Mucosa of rectum (tissue), 2 donors: ENCODE measurements at regions not wholly inside any gene's neighbourhood (a gene's known extent, or its start where the extent isn't known, plus 50 kb on each side); places are given as distances from the start of the nearest gene placed in this dataset.
"Not testable (repeated sequence)": the region's sequence is repeated elsewhere in the genome, so short reads cannot be mapped to it uniquely, and the experiment has no call there.

Experiments
- H3K27ac ChIP-seq, 2 donors: one replicate each; pipeline ENCODE4 v1.7.0; 2013; ENCODE audit warnings: inconsistent platforms in 2 of 2, low read depth in 2 of 2, low read length in 2 of 2
- H3K27me3 ChIP-seq, 2 donors: one replicate each; pipeline ENCODE4 v1.7.0; 2013; ENCODE audit warnings: low read length in 2 of 2; ENCODE audit not compliant: control insufficient read depth in 2 of 2, insufficient read depth in 2 of 2
- H3K36me3 ChIP-seq, 2 donors: one replicate each; pipeline ENCODE4 v1.7.0; 2013; ENCODE audit warnings: low read length in 2 of 2; ENCODE audit not compliant: control insufficient read depth in 2 of 2, insufficient read depth in 2 of 2
- H3K4me1 ChIP-seq, 2 donors: one replicate each; pipeline ENCODE4 v1.7.0; 2013; ENCODE audit warnings: low read length in 2 of 2, mild to moderate bottlenecking in 1 of 2; ENCODE audit not compliant: control insufficient read depth in 2 of 2, insufficient read depth in 2 of 2
- H3K4me3 ChIP-seq, 2 donors: one replicate each; pipeline ENCODE4 v1.7.0; 2013; ENCODE audit warnings: low read length in 2 of 2
- H3K9ac ChIP-seq, 2 donors: one replicate each; pipeline ENCODE4 v1.7.0; 2013; ENCODE audit warnings: low read length in 2 of 2, low read depth in 1 of 2, mild to moderate bottlenecking in 1 of 2
- H3K9me3 ChIP-seq, 2 donors: one replicate each; pipeline ENCODE4 v1.7.0; 2013; ENCODE audit warnings: low read length in 2 of 2; ENCODE audit not compliant: control insufficient read depth in 2 of 2
- donor health status: healthy.
- donor health status: Normal muscosa, but diverticular disease.

DNA sequence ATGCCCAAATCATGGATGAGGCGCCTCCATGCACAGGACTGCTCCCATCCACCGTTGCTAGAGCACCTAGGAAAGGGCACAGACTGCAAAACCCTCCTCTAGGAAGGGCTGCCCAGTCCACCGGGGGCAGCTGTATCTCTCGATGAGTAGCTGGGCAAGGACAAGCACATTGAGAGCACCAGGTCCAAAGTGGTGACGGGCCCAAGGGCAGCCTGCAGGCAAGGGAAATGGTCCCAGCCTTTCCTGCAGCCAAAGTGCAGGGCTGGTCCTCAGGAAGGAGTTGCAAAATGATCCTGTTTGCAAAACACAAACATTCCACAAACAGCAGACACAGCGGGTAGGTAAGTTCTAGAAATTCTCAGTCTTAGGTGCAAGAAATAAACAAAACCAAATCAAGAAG lies 158.8 kb downstream of the IGLL1 start:
- not testable (repeated sequence) for H3K9me3 ChIP-seq, H3K27me3 ChIP-seq, H3K36me3 ChIP-seq, H3K4me1 ChIP-seq, H3K4me3 ChIP-seq, H3K27ac ChIP-seq, H3K9ac ChIP-seq

DNA sequence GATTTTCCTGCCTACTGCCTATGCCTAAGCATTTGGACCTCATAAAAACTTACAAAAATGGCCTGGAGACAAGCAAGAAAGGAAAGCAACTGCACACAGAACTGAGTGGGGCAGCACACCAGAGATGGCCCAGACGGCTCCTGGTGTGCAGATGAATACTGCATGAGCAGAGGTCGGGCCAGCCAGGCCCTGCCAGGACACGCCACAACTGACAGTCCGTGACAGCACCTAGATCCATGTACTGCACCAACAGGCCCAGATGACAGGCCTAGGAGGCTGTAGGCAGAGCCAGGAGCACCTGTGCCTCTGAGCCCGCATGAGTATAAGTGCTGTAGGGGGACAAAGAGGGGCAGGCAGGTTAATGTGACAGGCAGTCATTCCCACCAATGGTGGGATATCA lies 160.2 kb downstream of the IGLL1 start:
- Histone ChIP-seq H3K9ac (no peak overlapping the region), H3K4me1 (no peaks in the 10 kb centered on the region), H3K4me3 (no peak overlapping the region), H3K9me3 (no peaks in the 10 kb centered on the region), H3K27me3 (peaks cover 0 to 2% of the 10 kb centered on the region in 2 donors), H3K27ac (no peak overlapping the region), H3K36me3 (no peaks in the 10 kb centered on the region)

DNA sequence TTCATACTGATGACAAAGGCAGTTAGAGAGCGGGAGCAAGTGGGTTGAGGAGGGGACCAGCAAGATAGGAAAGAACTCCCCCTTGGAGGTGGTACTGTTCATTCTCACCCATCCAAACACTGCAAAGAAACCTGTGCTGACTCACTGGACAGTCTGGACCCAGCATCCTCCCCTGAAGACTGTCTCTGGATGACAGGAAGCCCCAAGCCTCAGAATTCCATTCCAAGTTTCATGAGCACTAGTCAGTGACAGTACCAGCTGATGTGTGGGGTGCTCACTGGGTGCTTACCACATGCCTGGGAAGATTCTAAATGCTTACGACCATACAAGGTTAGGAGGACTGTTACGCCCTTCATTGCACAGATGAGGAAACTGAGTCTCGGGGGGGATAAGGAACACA lies 160.9 kb downstream of the IGLL1 start:
- Histone ChIP-seq H3K4me1 (no peaks in the 10 kb centered on the region), H3K4me3 (no peak overlapping the region), H3K9ac (no peak overlapping the region), H3K36me3 (no peaks in the 10 kb centered on the region), H3K9me3 (no peaks in the 10 kb centered on the region), H3K27ac (no peak overlapping the region), H3K27me3 (peaks cover 0 to 2% of the 10 kb centered on the region in 2 donors)

DNA sequence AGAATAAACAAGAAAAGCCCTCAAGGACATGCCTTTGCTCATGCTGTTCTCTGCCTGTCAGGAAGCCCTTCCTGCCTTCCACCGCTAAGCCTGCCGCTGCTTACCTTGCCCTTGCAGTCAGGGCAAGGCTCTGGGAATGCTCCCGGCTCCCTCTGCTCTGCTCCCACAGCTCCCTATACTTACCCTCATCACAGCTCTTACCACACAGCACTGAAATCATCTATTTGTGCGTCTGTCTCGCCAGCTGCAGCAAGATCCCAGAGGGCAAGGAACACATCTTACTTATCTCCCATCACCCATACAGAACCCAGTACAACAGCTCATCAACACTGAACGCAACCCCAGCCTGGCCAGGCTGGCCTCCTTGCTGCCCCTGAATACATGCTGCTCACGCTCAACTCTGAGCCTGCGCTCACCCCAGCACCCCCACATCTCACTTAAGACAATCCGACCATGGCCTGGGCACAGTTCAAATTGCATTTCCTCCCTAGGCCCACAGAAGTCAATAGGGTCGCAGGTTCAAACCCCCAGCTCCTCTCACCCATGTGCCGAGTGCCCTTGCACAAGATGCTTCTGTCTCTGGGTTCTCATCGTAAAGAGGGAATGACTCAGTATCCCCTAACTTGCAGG lies 161.8 kb downstream of the IGLL1 start:
- Histone ChIP-seq H3K9me3 (no peaks in the 10 kb centered on the region), H3K4me3 (no peak overlapping the region), H3K9ac (no peak overlapping the region), H3K27me3 (peaks cover 0 to 2% of the 10 kb centered on the region in 2 donors), H3K36me3 (no peaks in the 10 kb centered on the region), H3K27ac (no peak overlapping the region), H3K4me1 (no peaks in the 10 kb centered on the region)

DNA sequence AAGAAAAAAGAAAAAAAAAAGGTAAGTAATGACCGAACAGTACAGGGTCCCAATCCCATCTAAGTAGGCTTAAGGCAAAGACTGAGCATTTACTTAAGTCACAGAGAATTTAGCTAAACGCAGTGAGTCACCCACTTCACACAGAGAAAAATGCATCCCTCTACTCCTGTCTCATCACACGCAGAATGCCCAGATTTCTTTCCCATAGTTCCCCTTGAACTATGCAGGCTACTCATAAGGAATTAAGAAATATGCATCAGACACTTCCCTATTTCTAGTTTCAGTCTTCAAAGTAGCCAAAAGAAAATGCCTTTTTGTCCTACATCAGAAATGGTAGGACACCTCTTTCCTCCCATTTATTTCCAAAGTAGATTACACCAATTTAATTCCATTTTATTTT lies 162.8 kb downstream of the IGLL1 start:
- H3K27me3 ChIP-seq, H3K9ac ChIP-seq, H3K9me3 ChIP-seq, H3K27ac ChIP-seq, H3K4me3 ChIP-seq, H3K4me1 ChIP-seq, H3K36me3 ChIP-seq: not testable (repeated sequence)

DNA sequence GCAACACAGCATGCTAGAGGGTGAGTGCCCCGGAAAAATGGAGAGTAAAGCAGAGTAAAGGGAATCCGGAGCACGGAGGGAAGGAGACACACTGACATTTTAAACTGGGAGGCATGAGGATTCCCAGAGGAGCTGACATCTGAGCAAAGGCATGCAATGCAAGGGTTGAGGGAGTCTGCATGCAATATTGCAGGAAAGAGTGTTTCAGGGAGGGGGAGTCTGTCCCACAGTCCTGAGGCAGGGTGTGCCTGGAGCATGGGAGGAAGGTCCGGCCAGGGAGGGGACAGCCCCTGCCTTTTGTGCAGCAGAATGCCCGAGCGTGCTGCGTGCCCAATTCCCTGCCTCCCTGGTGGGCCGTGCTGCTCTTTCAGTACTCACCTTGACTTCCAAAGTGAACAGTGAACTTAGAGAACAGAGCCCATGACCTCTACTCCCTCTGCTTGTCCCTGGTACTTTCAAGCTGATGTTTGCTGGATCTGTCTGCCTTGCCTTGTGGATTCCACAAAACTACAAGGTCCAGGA lies 163.9 kb downstream of the IGLL1 start:
- H3K4me1 ChIP-seq, H3K36me3 ChIP-seq, H3K9ac ChIP-seq, H3K27ac ChIP-seq, H3K9me3 ChIP-seq, H3K4me3 ChIP-seq, H3K27me3 ChIP-seq: not testable (repeated sequence)

DNA sequence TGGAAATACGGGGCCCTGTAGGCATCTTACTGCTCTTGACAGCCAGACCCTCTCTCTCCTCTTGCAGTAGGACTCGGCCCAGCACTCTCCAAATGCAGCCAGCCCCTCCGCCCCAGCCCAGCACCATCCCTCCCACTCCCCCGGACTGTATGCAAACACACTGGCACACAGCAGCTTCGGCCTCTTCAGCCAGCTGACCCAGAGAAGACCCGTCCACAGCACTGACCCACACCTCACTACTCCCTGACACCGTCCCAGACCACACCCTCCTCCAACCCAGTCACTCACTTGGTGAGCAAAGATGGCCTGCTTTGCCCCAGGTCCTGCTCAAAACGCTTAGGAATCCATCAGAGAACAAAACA lies 164.6 kb downstream of the IGLL1 start:
- no peaks in the 10 kb centered on the region for H3K9me3 ChIP-seq
- no peaks in the 10 kb centered on the region for H3K4me1 ChIP-seq
- no peak overlapping the region for H3K9ac ChIP-seq
- no peak overlapping the region for H3K4me3 ChIP-seq
- H3K27ac ChIP-seq: no peak overlapping the region
- H3K36me3 ChIP-seq: no peaks in the 10 kb centered on the region
- H3K27me3 ChIP-seq: peaks cover 0 to 2% of the 10 kb centered on the region in 2 donors

DNA sequence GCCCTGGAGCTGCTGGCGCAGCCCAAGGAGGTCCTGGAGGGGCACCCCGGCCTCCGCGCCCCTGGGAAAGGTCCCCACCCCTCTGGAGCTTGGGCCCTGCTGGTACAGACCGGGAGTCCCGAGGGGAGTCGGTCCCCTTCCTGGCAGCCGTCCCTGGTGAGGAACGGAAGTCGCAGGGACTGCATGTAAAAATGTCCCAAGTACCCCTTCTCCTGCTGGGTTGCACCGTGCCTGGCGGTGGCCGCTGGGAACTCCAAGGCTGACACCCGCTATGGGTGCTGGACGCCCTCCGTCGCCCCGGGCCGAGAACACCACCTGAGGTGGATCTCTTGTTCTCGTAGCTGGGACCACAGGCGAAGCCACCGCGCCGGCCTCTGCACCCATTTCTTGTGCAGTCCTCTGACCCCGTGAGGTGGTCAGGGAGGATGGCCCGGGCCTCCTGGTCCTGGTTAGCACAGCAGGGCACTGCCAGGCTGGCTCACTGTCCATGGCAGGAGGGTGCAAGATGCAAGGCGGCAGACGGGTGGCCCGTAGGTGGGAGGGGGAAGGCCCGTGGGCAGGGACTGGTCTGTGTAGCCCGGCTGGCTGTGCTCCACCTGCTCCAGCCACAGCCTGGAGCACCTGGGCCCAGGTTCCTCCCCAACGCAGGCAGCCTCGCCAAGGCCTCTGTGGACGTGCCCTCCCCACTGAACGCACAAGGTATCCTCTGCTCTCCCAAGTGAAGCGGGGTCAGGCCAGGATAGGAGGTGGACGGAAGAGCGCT lies 165.2 kb downstream of the IGLL1 start:
- H3K4me1 ChIP-seq: no peaks in the 10 kb centered on the region
- H3K27ac ChIP-seq: no peak overlapping the region
- H3K9me3 ChIP-seq: no peaks in the 10 kb centered on the region
- H3K4me3 ChIP-seq: no peak overlapping the region
- H3K9ac ChIP-seq: no peak overlapping the region
- peaks cover 0 to under 1% of the 10 kb centered on the region in 2 donors for H3K27me3 ChIP-seq
- no peaks in the 10 kb centered on the region for H3K36me3 ChIP-seq

DNA sequence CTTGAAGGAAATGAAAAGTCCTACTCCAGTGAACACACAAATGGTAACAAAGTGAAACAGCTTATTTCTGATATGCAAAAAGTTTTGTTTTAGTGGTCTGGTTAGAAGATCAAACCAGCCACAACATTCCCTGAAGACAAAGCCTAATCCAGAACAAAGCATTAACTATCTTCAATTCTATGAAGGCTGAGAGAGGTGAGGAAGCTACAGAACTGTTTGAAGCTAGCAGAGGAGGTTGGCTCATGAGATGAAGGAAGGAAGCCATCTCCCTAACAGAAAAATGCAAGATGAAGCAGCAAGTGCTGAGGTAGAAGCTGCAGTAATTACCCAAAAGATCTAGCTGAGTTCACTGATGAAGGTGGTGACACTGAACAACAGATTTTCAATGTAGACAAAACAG lies 168.4 kb downstream of the IGLL1 start:
- Histone ChIP-seq H3K27ac (no peak overlapping the region), H3K36me3 (no peaks in the 10 kb centered on the region), H3K27me3 (no peaks in the 10 kb centered on the region), H3K9ac (no peak overlapping the region), H3K4me1 (no peaks in the 10 kb centered on the region), H3K9me3 (no peaks in the 10 kb centered on the region), H3K4me3 (no peak overlapping the region)

DNA sequence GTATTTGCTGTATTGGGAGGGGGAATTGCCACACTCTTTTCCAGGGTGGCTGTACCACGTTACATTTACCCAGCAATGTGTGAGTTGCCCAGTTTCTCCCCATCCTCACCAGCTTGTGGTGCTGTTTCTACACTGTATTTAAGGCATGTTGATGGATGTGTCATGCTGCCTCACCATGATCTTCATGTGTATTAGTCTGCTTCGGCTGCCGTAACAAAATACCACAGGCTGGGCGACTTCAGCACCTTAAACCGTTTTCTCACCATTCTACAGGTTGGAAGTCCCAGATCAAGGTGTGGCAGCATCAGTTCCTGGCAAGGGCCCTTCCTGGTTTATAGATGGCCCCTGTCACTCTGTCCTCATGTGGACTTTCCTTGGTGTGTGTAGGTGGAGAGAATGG lies 169.7 kb downstream of the IGLL1 start:
- no peaks in the 10 kb centered on the region for H3K4me1 ChIP-seq
- H3K36me3 ChIP-seq: no peaks in the 10 kb centered on the region
- no peaks in the 10 kb centered on the region for H3K9me3 ChIP-seq
- no peak overlapping the region for H3K9ac ChIP-seq
- no peak overlapping the region for H3K27ac ChIP-seq
- no peaks in the 10 kb centered on the region for H3K27me3 ChIP-seq
- H3K4me3 ChIP-seq: no peak overlapping the region
